ENCODE measurements at regions not wholly inside any gene's neighbourhood (a gene's known extent, or its start where the extent isn't known, plus 50 kb on each side); places are given as distances from the start of the nearest gene placed in this dataset.

DNA sequence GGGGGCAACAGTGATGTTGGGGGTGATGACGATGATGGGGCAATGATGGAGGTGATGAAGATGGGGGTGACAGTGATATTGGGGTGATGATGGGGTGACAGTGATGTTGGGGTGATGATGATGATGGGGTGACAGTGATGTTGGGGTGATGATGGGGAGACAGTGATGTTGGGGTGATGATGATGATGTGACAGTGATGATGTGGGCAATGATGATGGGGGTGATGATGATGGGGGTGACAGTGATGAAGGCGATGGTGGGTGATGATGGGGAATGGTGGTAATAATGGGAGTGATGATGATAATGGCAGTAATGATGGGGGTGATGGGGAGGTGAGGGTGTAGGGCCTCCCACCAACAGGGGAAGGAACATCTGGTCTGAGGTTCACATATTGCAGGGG is 150.6 kb downstream of the ERMARD start:
- ChIA-PET POLR2A (no interaction called here), CTCF (no interaction called here)
- Mint-ChIP-seq H3K27me3 (no peaks in the 10 kb centered on the region), H3K9me3 (no peaks in the 10 kb centered on the region), H3K4me3 (no peak overlapping the region), H3K27ac (no peak overlapping the region), H3K36me3 (no peaks in the 10 kb centered on the region), H3K4me1 (ENCODE audit: low read depth) (no peaks in the 10 kb centered on the region)
- no peak for DNase-seq
- intact Hi-C loops (cut with micrococcal nuclease) = no loop called here

DNA sequence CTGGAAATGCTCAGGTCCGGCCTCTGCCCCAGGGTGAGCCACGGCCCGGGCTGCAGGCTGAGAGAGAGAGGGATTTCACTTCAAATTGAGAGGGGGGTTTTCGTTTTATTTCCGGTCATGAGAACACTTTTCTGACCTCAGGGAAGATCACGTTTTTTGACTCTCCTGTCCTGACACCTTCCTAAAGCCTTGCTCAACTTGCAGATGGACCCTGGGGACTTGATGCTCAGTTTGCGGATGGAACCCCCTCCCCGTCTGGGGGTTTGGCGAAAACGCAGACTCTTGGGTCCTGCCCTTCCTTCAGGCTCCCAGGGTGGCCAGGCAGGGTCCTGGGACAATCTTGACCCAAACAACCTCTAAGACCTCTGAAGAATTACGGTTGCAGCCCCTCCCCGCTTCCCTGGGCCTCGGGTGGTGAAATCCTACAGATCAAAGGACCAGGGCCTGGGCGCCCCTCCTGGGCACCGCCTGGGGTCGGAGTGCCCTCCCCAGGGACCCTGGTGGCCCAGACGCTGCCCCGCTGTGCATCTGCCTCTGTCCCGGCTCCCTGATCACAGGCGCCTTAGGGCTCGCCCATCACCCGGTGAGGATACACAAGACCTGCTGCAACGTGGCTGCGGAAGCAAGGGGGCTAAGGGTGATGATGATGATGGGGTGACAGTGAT is 148.2 kb downstream of the ERMARD start:
- intact Hi-C loops (cut with micrococcal nuclease) = no loop called here
- H3K27ac Mint-ChIP-seq = no peak overlapping the region
- H3K27me3 Mint-ChIP-seq = no peaks in the 10 kb centered on the region
- no peaks in the 10 kb centered on the region for H3K4me1 Mint-ChIP-seq (ENCODE audit: low read depth)
- no peak overlapping the region for H3K4me3 Mint-ChIP-seq
- CTCF ChIA-PET = no interaction called here
- no peaks in the 10 kb centered on the region for H3K9me3 Mint-ChIP-seq
- no peaks in the 10 kb centered on the region for H3K36me3 Mint-ChIP-seq
- POLR2A ChIA-PET = no interaction called here
- DNase-seq = no peak

DNA sequence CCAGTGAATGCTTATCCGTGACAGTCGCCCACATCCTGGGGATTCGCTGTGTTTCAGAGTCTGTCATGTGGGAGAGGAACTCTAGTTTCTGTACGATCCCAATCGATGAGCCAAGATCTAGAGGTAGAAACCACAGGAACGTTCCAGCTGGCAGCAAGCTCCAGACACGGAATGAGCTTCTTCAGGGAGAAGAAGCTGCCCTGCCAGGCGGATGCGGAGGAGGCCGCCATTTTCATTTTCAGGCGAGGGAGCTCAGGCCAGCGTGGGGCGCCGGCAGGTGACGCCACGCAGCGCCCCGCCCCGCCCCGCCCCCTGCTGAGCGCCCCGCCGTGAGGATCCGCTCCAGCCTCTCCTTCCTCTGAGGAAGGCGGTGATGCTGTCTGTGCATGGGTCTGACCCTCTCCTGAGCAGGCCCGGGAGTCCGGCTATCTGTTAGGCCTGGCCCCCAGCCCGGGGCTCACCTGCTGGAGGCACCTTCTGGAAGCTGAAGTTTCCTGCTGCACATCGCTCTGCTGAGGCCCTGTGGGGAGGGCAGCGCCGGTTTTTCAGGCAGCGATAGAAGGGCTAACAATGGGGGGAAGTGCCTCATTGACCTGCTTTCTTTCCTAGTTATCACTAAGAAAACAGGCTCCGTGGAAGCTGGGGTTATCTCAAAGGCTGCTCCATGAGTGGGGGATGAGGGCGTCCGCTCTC is 147.5 kb downstream of the ERMARD start:
- ChIA-PET POLR2A (no interaction called here), CTCF (no interaction called here)
- no peak overlapping the region for H3K27ac Mint-ChIP-seq
- H3K9me3 Mint-ChIP-seq = no peaks in the 10 kb centered on the region
- no peak overlapping the region for H3K4me3 Mint-ChIP-seq
- H3K27me3 Mint-ChIP-seq = no peaks in the 10 kb centered on the region
- intact Hi-C loops (cut with micrococcal nuclease) = no loop called here
- H3K4me1 Mint-ChIP-seq (ENCODE audit: low read depth) = no peaks in the 10 kb centered on the region
- no peaks in the 10 kb centered on the region for H3K36me3 Mint-ChIP-seq
- no peak for DNase-seq

DNA sequence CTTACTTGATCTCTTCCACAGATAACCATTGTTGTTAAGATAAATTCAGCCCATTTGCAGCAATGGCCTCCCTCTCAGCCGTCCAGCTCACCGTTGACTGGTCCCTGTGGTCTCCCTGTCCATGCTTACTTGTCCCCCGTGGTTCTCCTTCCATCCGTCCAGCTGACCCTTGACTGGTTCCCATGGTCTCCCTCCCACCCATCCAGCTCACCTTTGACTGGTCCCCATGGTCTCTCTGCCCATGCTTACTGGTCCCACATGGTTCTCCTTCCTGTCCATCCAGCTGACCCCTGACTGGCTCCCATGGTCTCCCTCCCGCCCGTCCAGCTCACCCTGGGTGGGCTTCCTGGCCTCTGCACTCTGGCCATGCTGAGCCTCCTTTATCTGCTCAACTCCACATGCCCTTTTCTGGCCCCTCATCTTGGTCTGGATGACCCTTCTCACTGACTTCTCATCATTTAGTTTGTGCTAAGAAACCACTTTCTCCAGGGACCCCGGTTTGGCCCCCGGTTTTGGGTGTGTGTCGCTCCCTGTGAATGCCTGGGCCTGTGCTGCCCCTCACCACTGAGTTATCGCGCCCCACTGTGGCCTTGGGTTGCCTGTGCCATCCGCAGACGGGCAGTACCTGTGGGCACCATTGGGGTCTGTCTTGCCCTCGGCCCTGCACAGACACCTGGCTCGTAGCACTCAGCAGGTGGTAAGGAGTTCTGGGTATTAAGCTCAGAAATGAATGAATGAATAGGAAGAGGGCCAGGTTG is 146.4 kb downstream of the ERMARD start:
- Mint-ChIP-seq H3K27me3 (no peaks in the 10 kb centered on the region), H3K9me3 (no peaks in the 10 kb centered on the region), H3K27ac (no peak overlapping the region), H3K4me3 (no peak overlapping the region), H3K36me3 (no peaks in the 10 kb centered on the region), H3K4me1 (ENCODE audit: low read depth) (no peaks in the 10 kb centered on the region)
- POLR2A ChIA-PET = no interaction called here
- DNase-seq = no peak
- CTCF ChIA-PET = no interaction called here
- intact Hi-C loops (cut with micrococcal nuclease) = no loop called here

DNA sequence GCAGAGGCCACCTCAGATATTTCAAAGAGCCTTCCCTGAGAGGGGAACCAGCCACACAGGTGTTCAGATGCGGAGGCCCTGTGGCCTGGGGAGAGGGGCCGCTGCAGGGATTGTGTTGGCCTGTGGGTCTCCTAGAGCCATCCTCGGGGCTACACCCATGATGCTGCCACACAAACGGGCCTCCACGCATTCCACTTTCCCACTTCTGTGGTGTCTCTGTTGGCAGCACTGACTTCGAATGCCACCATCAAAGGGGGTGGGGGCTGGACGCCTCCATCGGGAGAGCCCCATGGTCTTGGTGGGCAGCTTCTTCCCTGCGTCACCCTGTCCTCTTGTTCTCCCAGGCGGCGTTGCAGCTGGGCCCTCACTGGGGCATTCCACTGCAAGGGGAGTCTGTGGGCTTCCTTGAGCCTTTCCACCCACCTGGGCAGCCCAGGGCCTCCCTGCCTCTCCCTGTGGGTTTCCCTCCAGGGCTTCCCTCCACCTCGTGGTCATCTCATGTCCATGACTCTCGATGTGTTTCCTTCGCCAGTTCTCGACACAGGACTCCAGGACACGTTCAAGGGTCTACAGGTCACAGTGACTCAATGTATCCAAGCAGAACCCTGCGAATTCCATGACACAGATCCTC is 145.5 kb downstream of the ERMARD start:
- no peaks in the 10 kb centered on the region for H3K36me3 Mint-ChIP-seq
- CTCF ChIA-PET = no interaction called here
- H3K4me1 Mint-ChIP-seq (ENCODE audit: low read depth) = no peaks in the 10 kb centered on the region
- POLR2A ChIA-PET = no interaction called here
- intact Hi-C loops (cut with micrococcal nuclease) = no loop called here
- H3K27ac Mint-ChIP-seq = no peak overlapping the region
- H3K27me3 Mint-ChIP-seq = no peaks in the 10 kb centered on the region
- no peak overlapping the region for H3K4me3 Mint-ChIP-seq
- no peak for DNase-seq
- no peaks in the 10 kb centered on the region for H3K9me3 Mint-ChIP-seq

DNA sequence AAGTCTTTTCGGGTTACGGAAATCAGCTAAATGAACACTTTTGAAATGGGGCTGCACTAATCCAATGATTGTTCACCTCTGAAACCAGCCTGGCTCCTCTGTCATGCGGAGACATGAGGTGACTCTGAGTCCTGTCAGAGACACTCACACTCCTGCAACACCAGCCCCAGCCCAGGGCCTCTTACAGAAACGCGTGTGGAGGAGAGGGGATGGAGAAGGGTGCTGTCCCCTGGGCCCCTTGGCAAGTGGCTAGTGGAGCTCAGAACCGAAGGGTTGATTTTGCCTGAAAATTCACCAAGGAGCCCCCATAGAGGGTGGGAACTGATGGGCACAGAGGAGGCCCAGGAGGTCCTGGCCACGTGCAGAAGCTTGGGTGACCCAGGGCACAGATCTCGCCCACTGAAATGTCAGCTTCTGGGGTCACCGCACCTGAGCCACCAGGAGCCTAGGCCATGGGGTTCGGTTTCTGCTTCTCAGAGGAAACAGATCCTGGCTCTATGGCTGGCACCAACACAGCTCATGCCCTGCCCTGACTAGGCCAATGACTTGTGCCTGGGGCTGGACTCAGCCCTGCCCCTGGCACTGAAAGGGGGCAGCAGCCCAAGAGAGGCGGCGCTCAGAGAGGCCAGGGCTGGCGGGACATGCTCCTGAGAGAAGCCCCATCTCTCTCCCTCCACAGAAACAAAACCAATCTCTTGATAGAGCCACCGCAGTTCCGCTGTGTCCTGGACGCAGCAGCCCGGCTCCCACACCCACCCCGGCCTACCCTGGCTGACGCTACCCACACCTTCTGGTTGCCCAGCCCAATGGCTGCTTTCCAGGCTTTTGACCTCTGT is 144.7 kb downstream of the ERMARD start:
- H3K9me3 Mint-ChIP-seq = no peaks in the 10 kb centered on the region
- DNase-seq = no peak
- H3K4me3 Mint-ChIP-seq = no peak overlapping the region
- H3K27ac Mint-ChIP-seq = no peak overlapping the region
- ChIA-PET POLR2A (no interaction called here), CTCF (no interaction called here)
- H3K4me1 Mint-ChIP-seq (ENCODE audit: low read depth) = no peaks in the 10 kb centered on the region
- intact Hi-C loops (cut with micrococcal nuclease) = no loop called here
- H3K36me3 Mint-ChIP-seq = no peaks in the 10 kb centered on the region
- H3K27me3 Mint-ChIP-seq = no peaks in the 10 kb centered on the region

DNA sequence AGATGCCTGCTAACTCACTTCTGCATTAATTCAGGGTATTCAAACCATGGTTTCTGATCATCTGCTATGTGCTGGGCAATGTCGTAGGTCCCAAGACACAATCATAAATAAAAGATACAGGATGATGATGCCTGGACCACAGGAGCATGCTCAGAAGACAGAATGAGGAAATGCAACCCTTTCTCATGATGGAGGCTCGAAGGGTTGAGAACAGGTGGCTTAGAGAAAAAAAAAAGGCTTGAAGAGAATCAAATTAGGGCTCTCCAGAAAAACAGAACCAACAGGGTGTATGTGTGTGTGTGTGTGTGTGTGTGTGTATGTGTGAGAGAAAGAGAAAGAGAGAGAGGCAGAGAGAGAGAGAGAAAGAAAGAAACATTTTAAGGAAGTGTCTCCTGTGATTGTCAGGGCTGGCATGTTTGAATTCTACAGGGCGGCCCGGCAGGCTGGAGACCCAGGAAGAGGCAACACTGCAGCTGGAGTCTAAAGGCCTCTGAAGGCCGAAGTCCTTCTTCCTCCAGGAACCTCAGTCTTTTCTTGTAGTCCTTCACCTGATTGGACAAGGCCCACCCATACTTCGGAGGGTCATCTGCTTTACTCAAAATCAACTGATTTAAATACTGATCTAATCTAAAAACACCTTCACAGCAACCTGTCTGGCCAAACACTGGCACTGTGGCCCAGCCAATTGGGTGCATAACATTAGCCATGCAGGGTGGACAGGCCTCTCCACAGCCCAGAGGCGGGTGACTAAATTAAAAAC is 143.8 kb downstream of the ERMARD start:
- CTCF ChIA-PET = no interaction called here

DNA sequence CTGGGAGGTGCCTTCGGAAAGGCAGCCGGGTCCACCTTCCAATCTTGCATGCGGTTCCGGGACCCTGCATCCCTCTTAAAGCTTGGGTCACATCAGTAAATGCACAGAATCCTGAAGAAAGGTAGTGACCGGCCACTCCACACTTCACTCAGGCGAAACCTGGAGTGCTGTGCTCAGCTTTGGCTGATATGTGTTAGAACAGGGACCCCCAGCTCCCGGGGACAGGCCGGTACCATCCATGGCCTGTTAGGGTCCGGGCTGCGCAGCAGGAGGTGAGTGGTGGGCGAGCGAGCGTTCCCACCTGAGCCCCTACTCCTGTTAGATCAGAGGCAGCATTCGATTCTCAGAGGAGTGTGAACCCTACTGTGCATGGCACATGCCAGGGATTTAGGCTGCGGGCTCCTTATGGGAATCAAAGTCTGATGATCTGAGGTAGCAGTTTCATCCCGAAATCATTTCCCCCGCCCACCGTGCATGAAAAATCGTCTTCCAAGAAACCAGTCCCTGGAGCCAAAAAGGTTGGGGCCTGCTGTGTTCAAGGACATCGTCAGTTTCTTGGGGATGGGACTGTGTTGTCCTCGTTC is 143.0 kb downstream of the ERMARD start:
- Mint-ChIP-seq H3K4me3 (no peak overlapping the region), H3K27me3 (no peaks in the 10 kb centered on the region), H3K27ac (no peak overlapping the region), H3K9me3 (peaks cover 4% of the 10 kb centered on the region), H3K36me3 (no peaks in the 10 kb centered on the region), H3K4me1 (ENCODE audit: low read depth) (no peaks in the 10 kb centered on the region)
- CTCF ChIA-PET = no interaction called here
- no peak for DNase-seq
- intact Hi-C loops (cut with micrococcal nuclease) = no loop called here
- POLR2A ChIA-PET = no interaction called here

More for the DNA sequence above, 143.8 kb downstream of the ERMARD start:
- Mint-ChIP-seq H3K27me3 (no peaks in the 10 kb centered on the region), H3K27ac (no peak overlapping the region), H3K4me3 (no peak overlapping the region), H3K4me1 (ENCODE audit: low read depth) (no peaks in the 10 kb centered on the region), H3K36me3 (no peaks in the 10 kb centered on the region), H3K9me3 (peaks cover 4% of the 10 kb centered on the region)
- intact Hi-C loops (cut with micrococcal nuclease) = no loop called here
- DNase-seq = no peak
- POLR2A ChIA-PET = no interaction called here

DNA sequence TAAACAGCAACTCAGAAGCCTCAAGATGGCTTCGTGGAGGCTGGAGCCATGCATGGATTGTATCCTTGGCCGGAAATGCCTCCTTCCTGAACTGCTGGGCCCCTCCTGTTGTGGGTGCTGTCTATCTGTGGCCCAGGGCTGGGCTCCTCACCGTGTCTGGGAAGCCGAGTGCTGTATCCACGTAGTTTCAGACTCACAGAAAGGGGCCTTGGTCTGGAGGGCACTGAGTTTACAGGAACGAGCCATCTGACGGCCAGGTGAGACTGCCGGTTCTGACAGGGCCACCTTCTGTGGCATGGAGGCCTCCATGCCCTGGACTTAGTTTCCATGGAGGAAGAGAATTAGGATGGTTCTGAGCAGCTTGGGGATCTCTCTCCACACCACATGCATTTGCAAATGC is 142.2 kb downstream of the ERMARD start:
- H3K27me3 Mint-ChIP-seq = peaks cover 1% of the 10 kb centered on the region
- intact Hi-C loops (cut with micrococcal nuclease) = no loop called here
- ChIA-PET CTCF (no interaction called here), POLR2A (no interaction called here)
- H3K4me3 Mint-ChIP-seq = no peak overlapping the region
- no peak for DNase-seq
- H3K4me1 Mint-ChIP-seq (ENCODE audit: low read depth) = no peaks in the 10 kb centered on the region
- H3K9me3 Mint-ChIP-seq = peaks cover 4% of the 10 kb centered on the region
- no peaks in the 10 kb centered on the region for H3K36me3 Mint-ChIP-seq
- no peak overlapping the region for H3K27ac Mint-ChIP-seq

DNA sequence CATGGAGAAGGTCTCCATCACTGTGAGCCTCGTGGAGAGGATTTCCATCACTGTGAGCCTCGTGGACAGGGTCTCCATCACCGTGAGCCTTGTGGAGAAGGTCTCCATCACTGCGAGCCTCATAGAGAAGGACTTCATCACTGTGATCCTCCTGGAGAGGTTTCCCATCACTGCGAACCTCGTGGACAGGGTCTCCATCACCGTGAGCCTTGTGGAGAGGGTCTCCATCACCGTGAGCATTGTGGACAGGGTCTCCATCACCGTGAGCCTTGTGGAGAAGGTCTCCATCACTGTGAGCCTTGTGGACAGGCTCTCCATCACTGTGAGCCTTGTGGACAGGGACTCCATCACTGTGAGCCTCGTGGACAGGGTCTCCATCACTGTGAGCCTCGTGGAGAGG is 140.4 kb downstream of the ERMARD start:
- Mint-ChIP-seq H3K27me3 (peaks cover 3% of the 10 kb centered on the region), H3K27ac (no peak overlapping the region), H3K36me3 (no peaks in the 10 kb centered on the region), H3K4me1 (ENCODE audit: low read depth) (no peaks in the 10 kb centered on the region), H3K4me3 (no peak overlapping the region), H3K9me3 (peaks cover 4% of the 10 kb centered on the region)
- intact Hi-C loops (cut with micrococcal nuclease) = no loop called here
- DNase-seq = no peak
- CTCF ChIA-PET = no interaction called here
- POLR2A ChIA-PET = no interaction called here

DNA sequence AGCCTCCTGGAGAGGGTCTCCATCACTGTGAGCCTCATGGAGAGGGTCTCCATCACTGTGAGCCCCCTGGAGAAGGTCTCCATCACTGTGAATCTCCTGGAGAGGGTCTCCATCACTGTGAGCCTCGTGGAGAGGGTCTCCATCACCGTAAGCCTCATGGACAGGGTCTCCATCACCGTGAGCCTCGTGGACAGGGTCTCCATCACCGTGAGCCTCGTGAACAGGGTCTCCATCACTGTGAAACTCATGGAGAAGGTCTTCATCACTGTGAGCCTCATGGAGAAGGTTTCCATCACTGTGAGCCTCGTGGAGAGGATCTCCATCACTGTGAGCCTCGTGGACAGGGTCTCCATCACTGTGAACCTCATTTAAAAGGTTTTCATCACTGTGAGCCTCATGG is 140.0 kb downstream of the ERMARD start:
- Mint-ChIP-seq H3K27ac (no peak overlapping the region), H3K9me3 (peaks cover 4% of the 10 kb centered on the region), H3K4me1 (ENCODE audit: low read depth) (no peaks in the 10 kb centered on the region), H3K4me3 (no peak overlapping the region), H3K27me3 (peaks cover 3% of the 10 kb centered on the region), H3K36me3 (no peaks in the 10 kb centered on the region)
- ChIA-PET CTCF (no interaction called here), POLR2A (no interaction called here)
- DNase-seq = no peak
- intact Hi-C loops (cut with micrococcal nuclease) = no loop called here
